GM18507 (cell line): ENCODE measurements at regions not wholly inside any gene's neighbourhood (a gene's known extent, or its start where the extent isn't known, plus 50 kb on each side); places are given as distances from the start of the nearest gene placed in this dataset.
"Not testable (repeated sequence)": the region's sequence is repeated elsewhere in the genome, so short reads cannot be mapped to it uniquely, and the experiment has no call there.

Experiments used
- DNase-seq: peaks from one replicate; pipeline ENCODE4 v3.0.0; 2011; ENCODE audit warnings: low read depth; ENCODE audit not compliant: insufficient read length; ENCODE audit errors: extremely low spot score
- FAIRE-seq: peaks from 2 replicates; lab custom pipeline; 2011; peaks lifted over from hg19 to GRCh38; lab: Jason Lieb, UNC

DNA sequence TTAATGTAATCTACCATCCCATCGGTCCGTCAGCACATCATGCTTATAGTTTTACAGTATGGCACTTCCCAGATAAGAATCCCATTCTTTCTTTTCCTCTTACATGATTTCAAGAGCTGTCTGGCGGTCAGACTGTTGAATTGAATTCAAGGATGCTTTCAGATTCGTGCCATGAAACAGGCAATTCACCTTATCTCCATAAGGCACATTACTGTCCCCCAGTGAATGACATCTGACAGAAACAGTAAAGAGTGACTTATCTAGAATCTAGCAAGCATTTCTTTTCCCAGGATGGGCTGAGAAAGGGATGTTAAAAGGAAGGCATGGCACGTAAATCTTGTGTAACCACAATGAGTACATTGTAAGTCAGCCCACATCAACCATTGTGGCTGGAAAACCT, 61.1 kb upstream of the SEM1 start:
- DNase-seq (no peak), FAIRE-seq (no peak)

DNA sequence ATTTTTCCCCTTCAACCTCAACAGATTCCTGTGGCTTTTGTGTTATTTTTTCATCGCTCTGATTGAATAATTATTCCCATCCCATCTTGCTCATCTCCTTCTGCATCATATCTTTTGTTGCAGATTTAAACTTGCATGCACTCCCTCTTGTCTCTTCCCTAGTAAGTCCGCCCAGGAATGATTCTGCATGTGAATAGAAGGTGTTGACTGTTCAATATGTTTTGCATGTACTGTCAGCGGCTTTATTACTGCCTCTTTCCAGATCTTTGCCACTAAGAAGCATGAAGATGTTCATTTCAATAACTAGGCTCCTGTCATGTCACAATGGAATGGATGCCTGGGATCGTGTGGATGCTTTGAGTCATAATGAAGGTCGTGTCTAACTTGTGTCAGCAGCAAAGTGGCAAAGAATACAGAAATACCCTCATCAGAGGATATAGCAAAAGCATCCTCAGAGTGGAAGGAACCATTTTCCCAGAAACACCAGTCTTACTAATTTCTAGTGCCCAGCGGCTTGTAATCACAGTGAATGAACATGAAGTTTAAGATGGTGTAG, 62.6 kb upstream of the SEM1 start:
- DNase-seq = no peak
- no peak for FAIRE-seq

DNA sequence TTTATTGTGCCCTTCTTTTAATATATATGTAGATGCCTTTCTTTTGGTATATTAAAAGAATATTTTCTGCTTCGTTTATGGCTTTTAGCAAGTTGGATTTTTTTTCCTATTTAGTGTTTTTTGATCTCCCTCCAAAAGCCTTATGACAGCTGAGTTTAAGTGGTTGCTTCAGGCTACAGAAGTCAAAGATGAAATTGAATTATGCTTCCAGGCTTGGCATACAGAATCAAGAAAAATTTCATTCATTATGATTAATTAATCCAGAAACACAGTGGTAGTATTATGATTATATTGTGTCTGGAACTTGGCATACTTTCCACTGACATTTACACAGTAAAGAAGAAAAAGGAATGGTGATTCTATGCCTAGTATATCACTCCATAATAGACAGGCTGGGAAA, 63.8 kb upstream of the SEM1 start:
- DNase-seq (no peak), FAIRE-seq (no peak)

DNA sequence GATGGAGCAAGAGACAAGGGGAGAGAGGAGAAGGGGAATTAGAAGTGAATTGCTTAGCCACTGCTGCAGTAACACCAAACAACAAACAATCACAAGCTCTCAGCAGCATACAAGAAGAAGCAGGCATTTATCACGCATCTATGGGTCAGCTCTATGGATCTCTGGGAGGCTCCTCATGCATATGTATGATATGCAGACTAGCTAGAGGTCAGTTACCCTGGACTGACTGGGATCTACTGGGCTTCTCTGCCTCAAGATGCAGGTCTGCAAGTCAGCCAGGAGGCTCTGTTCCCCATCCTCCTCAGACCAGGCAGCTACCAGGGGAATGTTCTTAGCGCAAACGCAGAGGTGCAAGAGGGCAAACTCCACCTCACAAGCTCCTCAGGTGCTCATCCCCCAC, 64.7 kb upstream of the SEM1 start:
- DNase-seq (no peak), FAIRE-seq (no peak)

DNA sequence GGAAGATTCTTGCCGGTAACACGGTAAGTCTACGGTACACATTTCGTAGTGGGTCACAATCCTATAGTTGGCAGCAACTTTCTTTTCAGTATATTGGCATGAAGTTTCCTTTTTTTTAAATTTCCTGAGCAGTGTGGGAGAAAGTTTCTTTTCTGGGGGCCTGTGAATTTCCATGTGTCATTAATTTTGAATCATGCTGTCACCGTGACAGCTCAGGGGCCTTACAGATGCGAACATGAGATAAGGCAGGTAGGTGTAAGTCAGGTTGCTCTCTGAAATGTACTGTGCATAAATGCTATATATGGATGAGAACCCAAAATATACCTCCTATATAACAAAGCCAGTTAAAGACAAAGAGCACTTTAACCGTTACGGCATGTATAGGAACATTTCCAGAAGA, 65.4 kb upstream of the SEM1 start:
- DNase-seq = no peak
- FAIRE-seq = no peak

DNA sequence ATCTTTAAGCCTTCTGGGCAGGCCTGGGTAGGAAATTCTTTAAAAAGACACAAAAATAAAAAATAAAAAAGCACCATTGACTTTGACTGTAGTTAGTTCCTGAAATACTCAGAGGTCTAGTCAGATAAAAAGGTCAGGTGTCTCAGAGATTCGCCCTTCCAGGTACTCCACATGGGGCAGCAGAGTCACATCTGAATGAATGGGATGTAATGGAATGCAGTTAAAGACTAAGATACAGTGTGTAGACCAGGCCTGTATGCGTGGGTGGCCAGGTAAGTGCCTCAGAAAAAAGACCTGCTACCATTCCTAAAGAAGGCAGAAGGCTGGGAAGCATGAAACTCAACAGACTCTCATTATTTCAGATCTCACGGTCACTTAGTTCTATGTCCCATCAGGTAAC, 68.6 kb upstream of the SEM1 start:
- DNase-seq = no peak
- FAIRE-seq = no peak

DNA sequence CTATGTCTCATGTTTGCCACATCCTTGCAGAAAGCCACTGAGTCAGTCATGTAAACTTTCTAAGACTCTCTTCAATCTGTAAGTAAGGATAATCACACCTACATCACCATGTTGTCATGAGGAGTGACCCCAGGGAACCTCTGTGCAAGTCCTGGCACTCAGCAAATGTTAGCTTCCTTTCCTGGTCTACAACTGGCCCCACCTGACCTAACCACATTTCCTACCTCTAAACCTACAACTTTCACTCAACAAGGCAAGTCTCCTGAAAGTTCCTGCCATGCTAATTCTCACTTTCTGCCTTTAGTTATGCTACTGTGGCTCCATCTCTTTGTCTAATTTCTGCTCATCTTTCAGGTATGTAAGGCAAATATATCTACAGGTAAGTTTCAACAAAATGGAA, 72.3 kb upstream of the SEM1 start:
- FAIRE-seq (no peak), DNase-seq (no peak)

DNA sequence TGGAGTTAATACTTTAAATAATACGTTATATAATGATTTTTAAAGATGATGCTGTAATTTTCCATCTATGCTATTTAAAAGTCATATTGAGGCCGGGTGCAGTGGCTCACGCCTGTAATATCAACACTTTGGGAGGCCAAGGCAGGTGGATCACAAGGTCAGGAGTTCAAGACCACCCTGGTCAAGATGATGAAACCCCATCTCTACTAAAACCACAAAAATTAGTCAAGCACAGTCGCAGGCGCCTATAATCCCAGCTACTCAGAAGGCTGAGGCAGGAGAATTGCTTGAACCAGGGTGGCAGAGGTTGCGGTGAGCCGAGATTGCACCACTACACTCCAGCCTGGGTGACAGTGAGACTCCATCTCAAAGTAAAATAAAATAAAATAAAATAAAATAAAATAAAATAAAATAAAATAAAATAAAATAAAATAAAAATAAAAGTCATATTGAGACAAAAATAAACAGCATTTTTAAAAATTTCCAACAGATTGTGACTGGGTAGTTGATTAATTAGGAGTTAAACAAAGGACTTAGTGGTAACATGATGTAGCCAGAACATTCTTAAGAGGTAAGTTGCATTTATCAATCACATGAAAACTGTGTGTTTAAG, 73.1 kb upstream of the SEM1 start:
- FAIRE-seq = not testable (repeated sequence)

DNA sequence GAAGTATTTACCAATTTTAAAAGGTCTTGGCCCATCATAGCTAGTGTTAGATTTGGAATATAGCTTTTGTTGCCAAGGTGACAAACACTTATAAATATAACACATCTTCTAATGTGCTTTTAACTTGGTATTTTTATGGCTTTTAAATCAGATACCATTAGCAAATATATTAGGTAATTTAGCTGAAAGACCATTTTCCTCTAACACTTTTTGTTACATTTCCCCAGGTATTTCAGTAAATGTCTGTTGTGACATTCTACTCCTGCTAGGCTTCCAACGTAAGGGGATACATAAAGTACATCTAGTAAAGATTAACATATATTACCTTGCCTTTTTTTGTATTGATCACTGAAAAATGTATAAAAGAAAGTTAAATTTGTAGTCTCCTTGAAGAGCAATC, 75.0 kb upstream of the SEM1 start:
- no peak for DNase-seq
- FAIRE-seq = no peak

More for the DNA sequence above, 73.1 kb upstream of the SEM1 start:
- DNase-seq = not testable (repeated sequence)

DNA sequence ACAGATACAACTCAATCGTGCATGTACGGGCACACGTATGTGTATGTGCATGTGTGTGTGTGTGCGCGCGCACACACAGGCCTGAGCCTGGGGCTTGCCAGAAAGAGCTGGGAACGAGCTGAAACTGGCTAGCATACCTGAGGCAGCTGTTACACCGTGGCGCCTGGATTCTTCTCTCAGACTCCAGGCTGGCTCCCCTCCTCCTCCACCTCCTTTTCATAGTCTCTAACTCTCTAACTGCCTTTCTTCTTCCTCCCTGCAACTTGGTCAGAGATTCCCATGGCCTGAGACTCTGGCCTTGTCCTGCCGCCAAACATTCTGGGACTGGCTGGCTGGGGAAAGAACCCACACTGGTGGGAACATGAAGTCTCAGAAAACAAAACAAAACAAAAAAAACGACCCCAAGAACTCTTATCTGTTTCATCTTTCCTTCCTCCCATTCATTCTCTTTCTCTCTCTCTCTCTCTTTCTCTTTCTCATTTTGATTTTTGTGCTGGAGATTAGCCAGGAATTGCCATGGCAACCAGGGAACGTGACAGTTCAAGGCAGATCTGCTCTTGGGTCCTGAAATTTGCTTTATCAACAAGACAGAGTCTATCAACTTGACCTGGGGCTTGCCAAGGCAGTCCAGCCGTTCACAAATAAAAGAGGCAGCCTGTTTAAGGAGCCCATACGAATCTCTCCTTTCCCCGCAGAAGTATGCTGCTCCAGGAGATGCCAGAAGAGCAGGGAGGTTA, 76.8 kb upstream of the SEM1 start:
- FAIRE-seq (no peak), DNase-seq (no peak)

DNA sequence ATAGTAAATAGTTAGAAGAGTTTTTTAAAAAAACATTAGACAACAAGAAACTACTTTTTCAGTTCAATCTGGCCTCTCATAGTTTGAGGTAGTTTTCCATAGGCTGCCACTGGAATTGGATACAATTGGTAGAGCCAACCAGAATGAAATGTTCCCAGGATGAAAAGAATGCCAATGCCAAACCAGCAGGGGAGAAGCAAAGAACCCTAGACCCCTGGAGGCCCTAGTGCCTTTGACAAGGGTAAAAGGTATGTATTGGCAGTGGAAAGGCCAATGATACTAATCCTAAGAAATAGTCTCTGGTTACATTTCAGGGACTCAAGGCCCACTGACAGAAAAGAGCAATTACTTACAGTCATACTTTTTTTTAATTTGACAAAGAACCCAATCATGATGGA, 77.4 kb upstream of the SEM1 start:
- no peak for FAIRE-seq
- no peak for DNase-seq

DNA sequence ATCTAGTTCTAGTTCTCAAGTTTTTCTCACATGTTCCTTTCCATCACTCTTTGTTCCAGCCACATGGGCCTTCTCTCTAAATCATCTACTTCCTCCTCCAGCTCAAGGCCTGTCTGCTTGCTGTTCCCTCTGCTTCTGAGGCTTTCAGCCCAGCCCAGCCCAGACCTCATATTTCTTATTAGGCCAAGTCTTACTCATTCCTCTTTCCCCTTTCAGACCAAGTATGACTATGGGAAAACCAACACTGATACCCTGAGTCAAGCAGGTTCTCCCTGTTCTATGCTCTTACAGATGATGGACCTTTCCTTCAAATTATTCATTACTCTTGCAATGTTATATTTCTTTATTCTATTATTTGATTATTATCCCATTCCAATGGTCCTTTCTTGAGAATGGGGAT, 80.3 kb upstream of the SEM1 start:
- FAIRE-seq (no peak), DNase-seq (no peak)

DNA sequence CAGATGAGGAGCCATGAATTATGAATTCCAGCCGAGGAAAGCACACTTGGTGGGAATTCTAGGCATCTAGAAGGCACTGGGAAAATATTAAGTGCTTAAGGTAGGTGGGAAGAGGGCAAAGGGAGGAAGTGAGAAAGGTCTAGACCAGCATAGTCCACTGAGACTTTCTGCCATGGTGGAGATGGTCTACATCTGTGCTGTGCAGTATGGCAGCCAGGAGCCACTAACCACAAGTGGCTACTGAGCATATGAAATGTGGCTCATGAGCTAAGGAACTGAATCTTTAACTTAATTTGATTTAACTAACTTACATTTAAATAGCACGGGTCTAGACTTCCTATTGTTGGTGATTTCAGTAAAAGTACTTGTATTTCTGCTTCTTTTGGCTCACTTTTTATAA, 82.5 kb upstream of the SEM1 start:
- FAIRE-seq (no peak), DNase-seq (no peak)

DNA sequence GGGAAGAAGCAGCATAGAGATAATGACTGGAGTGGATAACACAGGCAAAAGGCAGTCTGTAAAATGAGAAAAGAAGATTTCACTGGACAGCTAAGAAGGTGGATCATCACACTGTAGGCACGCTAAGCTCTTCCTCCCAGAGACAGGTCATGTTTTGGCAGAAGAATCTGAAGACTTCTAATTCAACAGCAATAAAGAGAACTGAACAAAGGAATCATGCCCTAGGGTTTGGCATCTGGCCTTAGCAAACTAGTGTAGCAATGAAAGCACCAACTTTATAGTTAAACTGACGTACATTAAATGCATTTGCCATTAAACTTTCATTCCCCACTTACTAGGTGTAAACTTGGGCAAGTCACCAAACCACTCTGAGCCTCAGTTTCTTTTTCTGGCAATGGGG, 84.4 kb upstream of the SEM1 start:
- FAIRE-seq (no peak), DNase-seq (no peak)

DNA sequence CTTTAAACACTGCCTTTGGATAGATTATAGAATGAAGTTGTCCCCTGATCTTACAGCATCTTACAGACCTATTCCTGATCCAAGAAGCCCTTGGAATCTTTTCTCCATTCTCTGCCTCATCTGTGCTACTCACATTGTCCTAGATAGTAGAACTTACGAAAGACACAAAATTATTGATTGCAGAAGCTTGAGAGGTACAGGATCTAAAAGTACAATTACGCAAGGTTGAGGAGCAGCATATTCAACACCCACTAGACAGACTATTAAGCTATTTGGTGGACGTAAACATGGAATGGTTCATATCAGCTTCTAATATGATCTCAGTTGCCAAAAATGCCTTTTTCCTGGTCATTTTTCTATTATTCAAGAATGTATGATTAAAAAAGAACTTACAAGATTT, 90.5 kb upstream of the SEM1 start:
- DNase-seq (no peak), FAIRE-seq (no peak)

DNA sequence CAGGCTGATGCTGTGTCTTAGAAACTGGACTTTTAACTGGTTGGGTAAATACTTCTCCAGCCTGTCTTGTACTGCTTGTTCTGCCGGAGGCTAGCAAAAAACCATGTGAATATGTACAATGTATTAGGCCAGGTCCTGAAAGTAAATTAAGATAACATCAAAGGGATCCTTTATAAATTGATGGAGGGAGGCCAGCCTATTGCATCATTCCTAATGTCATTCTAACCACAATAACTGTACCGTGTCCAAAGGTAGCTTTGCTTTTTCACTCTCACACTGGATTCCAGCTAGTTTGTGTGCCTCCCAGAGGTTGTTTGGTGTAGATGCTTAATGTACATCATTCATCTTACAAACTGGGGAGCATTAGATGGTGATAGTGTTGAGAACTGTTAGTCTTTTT, 91.2 kb upstream of the SEM1 start:
- FAIRE-seq = no peak
- no peak for DNase-seq

DNA sequence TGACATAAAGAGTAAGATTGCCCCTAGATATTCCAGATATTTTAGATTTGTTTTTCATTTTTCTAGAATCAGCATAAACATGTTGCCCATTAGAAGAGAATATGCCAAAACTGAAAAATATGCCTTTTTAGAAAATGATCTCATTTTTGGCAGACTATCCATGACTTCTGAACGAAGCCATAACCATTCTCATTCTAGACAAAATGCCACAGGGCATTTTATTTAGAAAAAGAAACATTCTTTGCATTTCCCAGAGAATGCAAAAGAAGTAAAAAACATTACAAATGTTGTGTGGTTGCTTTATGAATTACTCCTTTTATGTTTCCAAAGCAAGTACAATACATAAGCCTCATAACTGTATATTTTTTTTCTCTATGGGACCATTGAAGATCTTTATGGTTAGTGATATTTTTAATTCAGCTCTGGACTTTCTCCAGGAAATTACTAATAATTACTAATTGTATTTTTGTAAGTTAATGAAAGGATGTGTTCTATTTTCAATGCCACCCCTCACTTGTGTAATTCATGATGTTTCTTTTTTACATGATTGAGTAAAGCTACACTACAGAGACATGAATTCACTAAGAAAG, 109.6 kb upstream of the SEM1 start:
- DNase-seq (no peak), FAIRE-seq (no peak)

DNA sequence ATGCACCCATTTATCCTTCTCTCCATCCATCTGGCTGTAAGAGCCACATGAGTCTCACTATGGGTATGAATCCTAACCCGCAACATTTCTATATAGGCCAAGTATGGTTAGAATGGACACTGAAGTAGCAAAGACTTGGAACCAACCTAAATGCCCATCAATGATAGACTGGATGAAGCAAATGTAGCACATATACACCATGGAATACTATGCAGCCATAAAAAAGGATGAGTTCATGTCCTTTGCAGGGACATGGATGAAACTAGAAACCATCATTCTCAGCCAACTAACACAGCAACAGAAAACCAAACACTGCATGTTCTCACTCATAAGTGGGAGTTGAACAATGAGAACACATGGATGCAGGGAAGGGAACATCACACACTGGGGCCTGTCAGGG, 111.5 kb upstream of the SEM1 start:
- not testable (repeated sequence) for FAIRE-seq, DNase-seq

DNA sequence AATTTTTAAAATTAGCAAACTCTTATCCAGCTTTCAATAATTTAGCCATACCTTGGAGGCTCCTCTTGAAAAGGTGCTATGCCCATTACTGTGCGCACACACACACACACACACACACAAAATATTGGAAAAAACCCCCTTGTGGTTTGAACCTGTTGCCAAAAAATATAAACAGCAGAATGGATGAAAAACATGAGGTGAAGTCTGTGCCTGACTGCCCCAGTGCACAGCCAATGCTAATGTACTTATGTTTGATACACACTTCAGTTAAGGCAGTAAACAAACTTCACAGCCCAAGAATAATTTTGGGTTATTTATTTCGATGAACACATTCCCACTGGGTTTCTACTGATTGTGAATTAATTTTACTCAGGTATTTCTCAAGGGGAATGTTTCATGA, 113.2 kb upstream of the SEM1 start:
- DNase-seq (no peak), FAIRE-seq (no peak)

DNA sequence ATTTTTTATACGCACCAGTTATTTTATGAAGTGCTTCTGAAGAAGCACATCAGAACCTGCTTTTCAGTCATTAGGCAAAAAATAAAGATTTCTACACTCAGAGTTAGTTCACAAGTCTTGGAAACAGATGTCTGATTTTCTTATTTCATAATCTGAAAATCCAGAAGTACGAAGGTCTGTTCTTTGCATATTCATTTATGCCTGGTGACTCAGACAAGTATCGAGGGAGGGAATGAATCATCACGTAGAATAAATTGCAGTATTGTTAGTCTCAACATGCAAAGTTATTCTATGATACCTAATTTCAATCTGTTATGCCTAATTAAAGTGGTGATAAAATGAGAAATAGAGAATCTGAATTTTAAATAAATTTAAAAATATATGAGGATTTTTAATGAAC, 113.6 kb upstream of the SEM1 start:
- FAIRE-seq = no peak
- no peak for DNase-seq

DNA sequence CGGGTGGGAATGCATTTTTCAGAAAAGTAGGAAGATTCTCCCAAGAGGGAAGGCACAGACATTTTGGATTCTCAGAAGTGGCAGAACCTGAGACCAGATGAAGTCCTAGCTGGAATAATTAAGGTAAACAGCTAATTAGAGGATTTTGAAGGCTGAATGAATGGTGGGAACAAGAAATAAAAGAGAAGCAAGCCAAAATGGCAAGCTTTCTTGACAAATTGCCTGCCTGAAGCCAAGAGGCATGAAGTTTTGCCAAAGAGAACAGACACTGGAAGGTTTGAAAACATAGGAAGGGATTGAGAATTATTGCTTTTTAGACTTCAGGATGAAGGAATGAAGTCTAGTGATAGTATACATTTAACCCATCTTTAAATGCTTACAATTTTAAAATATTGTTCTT, 115.0 kb upstream of the SEM1 start:
- FAIRE-seq (no peak), DNase-seq (no peak)
